HFFc6 (cell line): ENCODE measurements at regions not wholly inside any gene's neighbourhood (a gene's known extent, or its start where the extent isn't known, plus 50 kb on each side); places are given as distances from the start of the nearest gene placed in this dataset.

Source experiments
- DNase-seq: peaks from one replicate; pipeline ENCODE4 v3.0.0-alpha.2; 2018
- H3K27ac Mint-ChIP-seq: 2 replicates; pipeline ENCODE4 v1.8.0; 2020; ENCODE audit warnings: mild to moderate bottlenecking, mixed read lengths
- H3K27me3 Mint-ChIP-seq: 2 replicates; pipeline ENCODE4 v1.8.0; 2021; ENCODE audit warnings: mild to moderate bottlenecking, moderate library complexity, mixed read lengths; ENCODE audit not compliant: insufficient read depth
- H3K36me3 Mint-ChIP-seq: 2 replicates; pipeline ENCODE4 v1.8.0; 2021; ENCODE audit warnings: low read depth, mixed read lengths
- H3K4me1 Mint-ChIP-seq: 2 replicates; pipeline ENCODE4 v1.8.0; 2020; ENCODE audit warnings: low read depth, mixed read lengths
- H3K4me3 Mint-ChIP-seq: 2 replicates; pipeline ENCODE4 v1.8.0; 2020; ENCODE audit warnings: mild to moderate bottlenecking, moderate library complexity, mixed read lengths
- H3K9me3 Mint-ChIP-seq: 2 replicates; pipeline ENCODE4 v1.8.0; 2020; ENCODE audit warnings: mild to moderate bottlenecking, mixed read lengths
- TF ChIP-seq, protein P1 (sequence below): fragments of 200-600 bp; sonication (generic); IDR thresholded peaks from 2 replicates; pipeline ENCODE4 v1.5.0; 2021; ENCODE audit warnings: antibody characterized with exemption, mild to moderate bottlenecking

GRCh38 chr9:79809316-79809876 is 237.6 kb downstream of the TLE4 start:
- Mint-ChIP-seq H3K4me1 (peaks cover 34% of the 10 kb centered on the region), H3K27me3 (peaks cover 5% of the 10 kb centered on the region), H3K27ac (no peak overlapping the region), H3K9me3 (no peaks in the 10 kb centered on the region), H3K36me3 (no peaks in the 10 kb centered on the region), H3K4me3 (no peak overlapping the region)
- TF ChIP-seq, protein P1, sequence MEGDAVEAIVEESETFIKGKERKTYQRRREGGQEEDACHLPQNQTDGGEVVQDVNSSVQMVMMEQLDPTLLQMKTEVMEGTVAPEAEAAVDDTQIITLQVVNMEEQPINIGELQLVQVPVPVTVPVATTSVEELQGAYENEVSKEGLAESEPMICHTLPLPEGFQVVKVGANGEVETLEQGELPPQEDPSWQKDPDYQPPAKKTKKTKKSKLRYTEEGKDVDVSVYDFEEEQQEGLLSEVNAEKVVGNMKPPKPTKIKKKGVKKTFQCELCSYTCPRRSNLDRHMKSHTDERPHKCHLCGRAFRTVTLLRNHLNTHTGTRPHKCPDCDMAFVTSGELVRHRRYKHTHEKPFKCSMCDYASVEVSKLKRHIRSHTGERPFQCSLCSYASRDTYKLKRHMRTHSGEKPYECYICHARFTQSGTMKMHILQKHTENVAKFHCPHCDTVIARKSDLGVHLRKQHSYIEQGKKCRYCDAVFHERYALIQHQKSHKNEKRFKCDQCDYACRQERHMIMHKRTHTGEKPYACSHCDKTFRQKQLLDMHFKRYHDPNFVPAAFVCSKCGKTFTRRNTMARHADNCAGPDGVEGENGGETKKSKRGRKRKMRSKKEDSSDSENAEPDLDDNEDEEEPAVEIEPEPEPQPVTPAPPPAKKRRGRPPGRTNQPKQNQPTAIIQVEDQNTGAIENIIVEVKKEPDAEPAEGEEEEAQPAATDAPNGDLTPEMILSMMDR = no peak
- no peak for DNase-seq

DNA sequence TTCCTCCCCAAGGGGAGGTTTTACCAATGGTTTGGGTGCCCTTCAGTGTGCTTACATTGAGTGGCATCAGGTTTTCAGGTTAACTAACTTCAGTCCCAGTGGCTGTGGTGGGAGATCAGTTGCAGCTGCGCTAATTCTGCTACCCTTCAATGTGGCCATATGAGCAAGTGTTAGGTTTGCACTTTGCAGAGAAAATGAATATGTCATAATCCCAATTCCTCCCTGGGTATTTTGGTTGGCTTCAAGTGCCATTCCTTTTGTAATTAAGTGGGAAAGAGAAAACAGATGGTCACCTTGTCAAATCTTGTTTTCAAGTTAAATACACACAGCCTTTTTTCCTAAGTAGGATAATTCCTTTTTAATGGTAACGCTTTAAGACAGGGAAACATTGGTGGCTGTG is 236.2 kb downstream of the TLE4 start:
- peaks cover 31% of the 10 kb centered on the region for H3K4me1 Mint-ChIP-seq
- no peak overlapping the region for H3K27ac Mint-ChIP-seq
- no peak overlapping the region for H3K4me3 Mint-ChIP-seq
- DNase-seq = no peak
- TF ChIP-seq, protein P1 = no peak
- H3K27me3 Mint-ChIP-seq = peaks cover 5% of the 10 kb centered on the region
- H3K9me3 Mint-ChIP-seq = no peaks in the 10 kb centered on the region
- no peaks in the 10 kb centered on the region for H3K36me3 Mint-ChIP-seq

- no peak overlapping the region for H3K27ac Mint-ChIP-seq
- peaks cover 5% of the 10 kb centered on the region for H3K27me3 Mint-ChIP-seq
- H3K9me3 Mint-ChIP-seq = no peaks in the 10 kb centered on the region
- TF ChIP-seq, protein P1 = no peak
- no peak overlapping the region for H3K4me3 Mint-ChIP-seq
- H3K4me1 Mint-ChIP-seq = peaks cover 21% of the 10 kb centered on the region
- no peaks in the 10 kb centered on the region for H3K36me3 Mint-ChIP-seq
- no peak for DNase-seq
Measured at GRCh38 chr9:79806086-79806485, 234.3 kb downstream of the TLE4 start.

DNA sequence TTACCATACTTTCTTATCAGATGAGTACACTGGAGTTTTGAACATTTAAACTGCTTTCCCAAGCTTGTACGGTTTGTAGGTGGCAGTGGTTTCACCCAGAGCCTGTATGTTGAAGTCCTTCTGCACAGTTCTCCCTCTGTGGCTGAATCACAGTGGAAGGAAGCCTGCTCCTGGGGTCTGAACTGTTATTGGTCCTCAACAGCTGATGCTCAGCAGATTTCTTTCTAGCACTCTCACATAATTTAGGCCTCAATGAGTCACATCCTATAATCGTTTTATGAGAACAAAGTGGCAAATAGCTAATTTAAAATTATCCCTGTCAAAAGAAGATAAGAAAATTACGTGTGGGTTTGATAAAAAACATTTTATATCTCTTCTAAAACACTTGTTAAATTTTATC is 229.7 kb downstream of the TLE4 start:
- Mint-ChIP-seq H3K4me1 (no peaks in the 10 kb centered on the region), H3K36me3 (no peaks in the 10 kb centered on the region), H3K9me3 (no peaks in the 10 kb centered on the region), H3K27ac (no peak overlapping the region), H3K27me3 (peaks cover 4% of the 10 kb centered on the region; the same call in 1 of the 2 replicates), H3K4me3 (no peak overlapping the region)
- TF ChIP-seq, protein P1 = no peak
- no peak for DNase-seq

- H3K27me3 Mint-ChIP-seq = peaks cover 4% of the 10 kb centered on the region; the same call in 1 of the 2 replicates
- TF ChIP-seq, protein P1 = no peak
- no peak overlapping the region for H3K4me3 Mint-ChIP-seq
- H3K9me3 Mint-ChIP-seq = no peaks in the 10 kb centered on the region
- no peaks in the 10 kb centered on the region for H3K36me3 Mint-ChIP-seq
- H3K4me1 Mint-ChIP-seq = no peaks in the 10 kb centered on the region
- no peak for DNase-seq
- H3K27ac Mint-ChIP-seq = no peak overlapping the region
Measured at GRCh38 chr9:79800578-79800977, 228.8 kb downstream of the TLE4 start.
